T47D (cell line): ENCODE measurements at regions not wholly inside any gene's neighbourhood (a gene's known extent, or its start where the extent isn't known, plus 50 kb on each side); places are given as distances from the start of the nearest gene placed in this dataset.

Source experiments
- DNase-seq, 2 experiments: peaks; one replicate each; pipeline versions ENCODE4 v3.0.0 to v3.0.0-alpha.2; 2011 to 2012; ENCODE audit warnings: low read depth in 1 of 2, low spot score in 1 of 2
- JUND ChIP-seq: IDR thresholded peaks from 2 replicates; pipeline ENCODE4 v1.6.1; 2012; ENCODE audit warnings: low read depth
- in situ Hi-C: cut with HindIII; loops from 2 replicates; pipeline ENCODE4 v1.10.0; 2016; ENCODE audit warnings: low sequenced_read_pairs, low pct_unique_long_range_greater_than_20kb

- in situ Hi-C loops, result no loop called here
- DNase-seq, result no peak
Observed at GRCh38 chr13:80196756-80197155, 144.2 kb downstream of the SPRY2 start.

GRCh38 chr13:80195649-80196048 lies 145.3 kb downstream of the SPRY2 start:
- DNase-seq, result no peak
- no peak for TF ChIP-seq JUND
- in situ Hi-C loops, result no loop called here

More at GRCh38 chr13:80196756-80197155, 144.2 kb downstream of the SPRY2 start:
- no peak for TF ChIP-seq JUND

GRCh38 chr13:80189889-80190597 lies 150.9 kb downstream of the SPRY2 start:
- no peak for TF ChIP-seq JUND
- in situ Hi-C loops, result no loop called here
- no peak for DNase-seq

GRCh38 chr13:80180740-80181355 lies 160.1 kb downstream of the SPRY2 start:
- in situ Hi-C loops, result no loop called here
- no peak for DNase-seq
- no peak for TF ChIP-seq JUND

GRCh38 chr13:80177327-80177726 lies 163.6 kb downstream of the SPRY2 start:
- no peak for TF ChIP-seq JUND
- in situ Hi-C loops, result no loop called here
- no peak for DNase-seq

GRCh38 chr13:80173224-80173623 lies 167.7 kb downstream of the SPRY2 start:
- no peak for TF ChIP-seq JUND
- in situ Hi-C loops, result no loop called here
- no peak for DNase-seq

GRCh38 chr13:80171096-80171495 lies 169.8 kb downstream of the SPRY2 start:
- in situ Hi-C loops, result no loop called here
- DNase-seq, result no peak
- no peak for TF ChIP-seq JUND

- in situ Hi-C loops, result no loop called here
- no peak for TF ChIP-seq JUND
- no peak for DNase-seq
Observed at GRCh38 chr13:80168089-80168850, 172.7 kb downstream of the SPRY2 start.

GRCh38 chr13:80166352-80166751 lies 174.6 kb downstream of the SPRY2 start:
- DNase-seq, result no peak
- TF ChIP-seq JUND, result no peak
- in situ Hi-C loops, result no loop called here

- in situ Hi-C loops, result no loop called here
- TF ChIP-seq JUND, result no peak
- no peak for DNase-seq
Observed at GRCh38 chr13:80164462-80164861, 176.5 kb downstream of the SPRY2 start.

- DNase-seq, result no peak
- in situ Hi-C loops, result no loop called here
- no peak for TF ChIP-seq JUND
Observed at GRCh38 chr13:80161896-80162295, 179.0 kb downstream of the SPRY2 start.

- in situ Hi-C loops, result no loop called here
- no peak for DNase-seq
Observed at GRCh38 chr13:80161219-80161618, 179.7 kb downstream of the SPRY2 start.

GRCh38 chr13:80160110-80160509 lies 180.8 kb downstream of the SPRY2 start:
- in situ Hi-C loops, result no loop called here
- DNase-seq, result no peak
- TF ChIP-seq JUND, result no peak

More at GRCh38 chr13:80161219-80161618, 179.7 kb downstream of the SPRY2 start:
- TF ChIP-seq JUND, result no peak
